ENCODE measurements at regions not wholly inside any gene's neighbourhood (a gene's known extent, or its start where the extent isn't known, plus 50 kb on each side); places are given as distances from the start of the nearest gene placed in this dataset.

DNA sequence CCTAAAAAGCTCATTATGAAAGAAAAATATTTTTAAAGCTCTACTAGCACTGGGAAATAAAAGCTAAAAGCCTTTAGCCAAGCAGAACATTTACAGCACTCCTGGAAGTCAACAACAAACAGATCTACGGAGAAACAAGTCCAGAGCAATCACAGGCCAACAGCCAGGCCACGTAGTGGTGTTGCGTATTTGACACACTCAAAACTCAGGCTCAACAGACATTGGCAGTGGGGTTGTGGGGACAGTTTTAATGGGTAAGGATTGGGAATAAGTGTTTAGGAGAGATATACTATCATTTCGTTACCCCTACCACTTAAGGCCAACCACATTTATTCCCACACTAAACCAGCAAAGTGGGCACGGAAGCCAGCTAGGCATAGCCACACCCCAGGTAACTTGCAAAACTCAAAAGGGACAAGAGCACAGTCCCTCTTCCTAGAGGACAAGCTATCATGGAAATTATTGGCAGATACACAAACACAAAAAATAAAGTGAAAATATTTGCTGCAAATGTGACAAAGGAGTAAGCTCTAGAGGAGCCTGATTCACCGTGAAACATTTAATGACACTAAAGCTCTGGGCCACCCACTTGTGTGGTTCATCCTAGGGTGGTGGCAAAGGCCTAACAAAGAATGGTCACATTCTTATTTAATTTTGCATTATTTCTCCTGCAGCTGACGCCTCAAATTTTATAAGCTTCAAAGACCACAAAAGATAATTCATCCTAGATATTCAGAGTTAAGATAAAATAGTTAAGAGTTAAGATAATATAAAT, 498.2 kb downstream of the TNS3 start:
- TF ChIP-seq, protein P1, sequence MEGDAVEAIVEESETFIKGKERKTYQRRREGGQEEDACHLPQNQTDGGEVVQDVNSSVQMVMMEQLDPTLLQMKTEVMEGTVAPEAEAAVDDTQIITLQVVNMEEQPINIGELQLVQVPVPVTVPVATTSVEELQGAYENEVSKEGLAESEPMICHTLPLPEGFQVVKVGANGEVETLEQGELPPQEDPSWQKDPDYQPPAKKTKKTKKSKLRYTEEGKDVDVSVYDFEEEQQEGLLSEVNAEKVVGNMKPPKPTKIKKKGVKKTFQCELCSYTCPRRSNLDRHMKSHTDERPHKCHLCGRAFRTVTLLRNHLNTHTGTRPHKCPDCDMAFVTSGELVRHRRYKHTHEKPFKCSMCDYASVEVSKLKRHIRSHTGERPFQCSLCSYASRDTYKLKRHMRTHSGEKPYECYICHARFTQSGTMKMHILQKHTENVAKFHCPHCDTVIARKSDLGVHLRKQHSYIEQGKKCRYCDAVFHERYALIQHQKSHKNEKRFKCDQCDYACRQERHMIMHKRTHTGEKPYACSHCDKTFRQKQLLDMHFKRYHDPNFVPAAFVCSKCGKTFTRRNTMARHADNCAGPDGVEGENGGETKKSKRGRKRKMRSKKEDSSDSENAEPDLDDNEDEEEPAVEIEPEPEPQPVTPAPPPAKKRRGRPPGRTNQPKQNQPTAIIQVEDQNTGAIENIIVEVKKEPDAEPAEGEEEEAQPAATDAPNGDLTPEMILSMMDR (IDR thresholded peaks at IDR 0.05; ENCODE audit: low read depth, low read length) = no peak
- H3K4me3 ChIP-seq (replicated peaks in 1 of 2; ENCODE audit: low read depth in 2 of 2, low read length in 2 of 2) = no peak overlapping the region
- no peak for DNase-seq (ENCODE audit: low read depth in 2 of 2)

DNA sequence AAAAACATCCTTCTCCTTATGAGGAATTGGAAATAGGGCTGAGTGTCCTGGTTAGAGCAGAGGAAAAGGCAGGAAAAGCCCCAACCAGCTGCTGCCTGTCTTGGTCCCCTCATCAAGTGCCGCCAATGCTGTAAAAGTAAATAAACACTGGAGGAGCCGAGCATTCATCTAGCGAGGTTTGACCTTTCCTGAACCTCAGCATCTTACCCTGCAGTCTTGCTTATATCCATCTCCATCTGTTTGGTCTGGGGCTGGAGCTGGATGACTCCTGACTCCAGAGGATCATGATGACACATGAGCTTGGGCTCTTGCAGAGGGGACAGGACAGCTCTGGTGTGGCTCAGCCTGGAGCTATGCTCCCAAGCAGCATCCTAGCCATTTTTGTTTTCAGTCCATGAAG, 501.1 kb downstream of the TNS3 start:
- DNase-seq (ENCODE audit: low read depth in 2 of 2) = no peak
- H3K4me3 ChIP-seq (replicated peaks in 1 of 2; ENCODE audit: low read depth in 2 of 2, low read length in 2 of 2) = no peak overlapping the region
- TF ChIP-seq, protein P1 (IDR thresholded peaks at IDR 0.05; ENCODE audit: low read depth, low read length) = no peak

DNA sequence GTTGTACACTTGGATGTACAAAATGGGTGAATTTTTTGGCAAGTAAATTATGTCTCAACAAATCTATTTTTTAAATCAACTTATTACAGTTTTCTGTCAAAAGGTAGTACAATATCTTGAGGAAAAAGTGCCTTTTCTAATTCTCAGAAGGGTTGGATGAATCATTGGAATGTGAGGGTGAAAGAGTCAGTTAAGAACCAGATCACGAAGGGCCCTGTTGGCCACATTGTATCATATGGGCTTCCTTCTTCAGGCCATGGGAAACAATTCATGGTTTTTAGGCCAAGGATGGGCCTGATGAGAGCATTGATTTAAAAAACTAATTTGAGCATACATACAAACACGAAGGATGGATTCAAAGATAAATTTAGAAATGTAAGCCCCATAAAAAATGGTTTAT, 503.7 kb downstream of the TNS3 start:
- DNase-seq (ENCODE audit: low read depth in 2 of 2) = peak; percentile 20 to 67
- H3K4me3 ChIP-seq (replicated peaks in 1 of 2; ENCODE audit: low read depth in 2 of 2, low read length in 2 of 2) = no peak overlapping the region
- TF ChIP-seq, protein P1 (IDR thresholded peaks at IDR 0.05; ENCODE audit: low read depth, low read length) = no peak

DNA sequence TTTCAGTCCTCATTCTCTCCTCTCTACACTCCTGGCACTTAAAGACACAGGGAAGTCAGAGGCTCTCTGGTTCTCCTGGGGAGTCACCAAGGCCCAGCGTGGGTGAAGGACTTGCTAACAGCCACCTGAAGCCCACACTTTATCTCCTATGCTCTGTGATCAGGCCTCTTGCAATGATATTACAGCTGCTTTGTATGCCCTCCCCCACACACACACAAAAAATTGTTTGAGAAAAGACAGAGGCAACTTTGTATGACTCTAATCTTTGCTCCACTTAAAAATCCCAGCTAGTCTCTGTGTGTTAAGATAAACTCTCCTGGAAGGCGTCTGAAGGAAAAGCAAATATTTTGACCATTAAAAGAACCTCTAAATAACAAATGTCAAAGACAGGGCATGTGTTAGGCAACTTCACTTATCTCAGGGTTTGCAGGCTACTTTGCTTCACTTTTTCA, 507.2 kb downstream of the TNS3 start:
- no peak overlapping the region for H3K4me3 ChIP-seq (replicated peaks in 1 of 2; ENCODE audit: low read depth in 2 of 2, low read length in 2 of 2)
- DNase-seq (ENCODE audit: low read depth in 2 of 2) = peak in 1 of 2 donors; percentile 72
- TF ChIP-seq, protein P1 (IDR thresholded peaks at IDR 0.05; ENCODE audit: low read depth, low read length) = no peak

DNA sequence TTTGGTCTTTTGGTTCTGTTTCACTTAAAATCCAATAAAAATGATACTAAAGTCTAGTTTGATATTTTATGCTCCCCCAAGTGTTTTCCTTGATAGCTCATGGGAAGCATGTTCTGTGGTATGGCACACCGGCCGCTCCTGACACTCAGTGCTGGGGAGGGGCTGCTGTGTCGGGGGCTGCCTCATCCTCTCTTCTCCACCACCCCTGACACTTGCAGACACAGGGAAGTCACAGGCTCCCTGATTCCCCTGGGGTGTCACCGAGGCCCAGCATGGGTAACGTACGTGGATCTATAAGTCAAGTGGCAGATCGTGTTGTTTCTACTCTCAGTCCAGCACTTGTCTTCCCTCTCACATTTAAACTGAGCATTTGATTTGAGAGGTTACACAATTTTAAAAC, 508.6 kb downstream of the TNS3 start:
- DNase-seq (ENCODE audit: low read depth in 2 of 2) = no peak
- H3K4me3 ChIP-seq (replicated peaks in 1 of 2; ENCODE audit: low read depth in 2 of 2, low read length in 2 of 2) = no peak overlapping the region
- TF ChIP-seq, protein P1 (IDR thresholded peaks at IDR 0.05; ENCODE audit: low read depth, low read length) = no peak

DNA sequence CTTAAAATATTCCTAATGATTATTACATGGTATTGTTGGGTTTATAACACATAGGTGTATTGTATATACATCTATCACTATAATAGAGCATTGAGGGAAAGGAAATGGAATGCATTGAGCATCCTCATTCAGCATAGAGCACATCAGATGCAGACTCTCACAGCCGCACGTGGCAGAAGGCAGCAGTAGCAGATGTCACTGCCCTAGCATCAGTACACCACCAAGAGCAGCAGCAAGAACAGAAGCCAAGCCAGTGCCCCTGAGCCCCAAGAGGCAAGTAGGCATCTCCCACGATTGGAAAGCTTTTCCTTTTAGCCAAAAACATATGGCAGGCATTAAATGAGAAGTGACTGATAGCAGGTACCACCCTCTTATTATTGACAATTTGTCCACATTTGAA, 510.0 kb downstream of the TNS3 start:
- no peak overlapping the region for H3K4me3 ChIP-seq (replicated peaks in 1 of 2; ENCODE audit: low read depth in 2 of 2, low read length in 2 of 2)
- DNase-seq (ENCODE audit: low read depth in 2 of 2) = no peak
- TF ChIP-seq, protein P1 (IDR thresholded peaks at IDR 0.05; ENCODE audit: low read depth, low read length) = no peak
